ENCODE measurements at regions not wholly inside any gene's neighbourhood (a gene's known extent, or its start where the extent isn't known, plus 50 kb on each side); places are given as distances from the start of the nearest gene placed in this dataset.

GRCh38 chr2:199556527-199557285, 99.0 kb upstream of the SATB2 start:
- Histone ChIP-seq H3K27ac (no peak overlapping the region), H3K4me1 (no peaks in the 10 kb centered on the region), H3K36me3 (no peaks in the 10 kb centered on the region), H3K4me3 (no peak overlapping the region), H3K9me3 (no peaks in the 10 kb centered on the region), H3K27me3 (no peaks in the 10 kb centered on the region)
- intact Hi-C loops (cut with DNase I; ENCODE audit: low total_unique reads): no loop called here
- DNase-seq: no peak
- TF ChIP-seq POLR2A (IDR thresholded peaks at IDR 0.05): no peak
- no peak for TF ChIP-seq CTCF (IDR thresholded peaks at IDR 0.05)
- TF ChIP-seq EP300 (IDR thresholded peaks at IDR 0.05): no peak
- TF ChIP-seq POLR2AphosphoS5 (IDR thresholded peaks at IDR 0.05): no peak
- WGBS, 5 donors: 76 to 86% (median 83%) methylated on average over 12 of the region's 12 CpGs

- intact Hi-C loops (cut with DNase I; ENCODE audit: low total_unique reads): no loop called here
- no peaks in the 10 kb centered on the region for H3K4me1 ChIP-seq
- no peak overlapping the region for H3K4me3 ChIP-seq
- TF ChIP-seq EP300 (IDR thresholded peaks at IDR 0.05) (no peak), CTCF (IDR thresholded peaks at IDR 0.05) (no peak), POLR2AphosphoS5 (IDR thresholded peaks at IDR 0.05) (no peak), POLR2A (IDR thresholded peaks at IDR 0.05) (no peak)
- H3K27ac ChIP-seq: no peak overlapping the region
- no peak for DNase-seq
- 72 to 85% (median 83%) methylated on average over 2 of the region's 2 CpGs for WGBS, 5 donors
- H3K27me3 ChIP-seq: no peaks in the 10 kb centered on the region
- no peaks in the 10 kb centered on the region for H3K36me3 ChIP-seq
- no peaks in the 10 kb centered on the region for H3K9me3 ChIP-seq
Measured at GRCh38 chr2:199554026-199554425, 96.3 kb upstream of the SATB2 start.

DNA sequence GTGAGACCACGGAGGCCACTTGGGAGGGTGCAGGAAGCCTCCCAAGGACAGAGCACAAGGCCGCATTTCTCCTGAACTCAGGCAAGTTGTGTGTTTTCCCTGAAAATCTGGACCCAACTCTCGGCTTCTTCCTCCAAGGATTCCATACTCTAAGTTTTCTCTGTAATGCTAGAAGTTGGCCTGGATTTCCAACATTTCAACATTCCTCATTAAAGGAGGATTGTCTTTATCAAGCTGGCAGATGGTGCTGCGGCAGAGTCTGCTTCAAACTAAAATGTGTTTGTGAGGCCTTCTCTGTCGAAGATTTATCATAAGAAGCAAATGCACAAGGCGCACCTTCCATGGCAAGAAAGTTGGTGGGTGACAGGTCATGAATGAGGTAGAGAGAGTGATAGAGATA, 94.4 kb upstream of the SATB2 start:
- 68 to 84% (median 74%) methylated on average over 6 of the region's 6 CpGs for WGBS, 5 donors
- DNase-seq: no peak
- Histone ChIP-seq H3K4me1 (no peaks in the 10 kb centered on the region), H3K4me3 (no peak overlapping the region), H3K36me3 (no peaks in the 10 kb centered on the region), H3K9me3 (no peaks in the 10 kb centered on the region), H3K27ac (no peak overlapping the region), H3K27me3 (no peaks in the 10 kb centered on the region)
- intact Hi-C loops (cut with DNase I; ENCODE audit: low total_unique reads): no loop called here
- TF ChIP-seq CTCF (IDR thresholded peaks at IDR 0.05) (no peak), EP300 (IDR thresholded peaks at IDR 0.05) (no peak), POLR2A (IDR thresholded peaks at IDR 0.05) (no peak), POLR2AphosphoS5 (IDR thresholded peaks at IDR 0.05) (no peak)

DNA sequence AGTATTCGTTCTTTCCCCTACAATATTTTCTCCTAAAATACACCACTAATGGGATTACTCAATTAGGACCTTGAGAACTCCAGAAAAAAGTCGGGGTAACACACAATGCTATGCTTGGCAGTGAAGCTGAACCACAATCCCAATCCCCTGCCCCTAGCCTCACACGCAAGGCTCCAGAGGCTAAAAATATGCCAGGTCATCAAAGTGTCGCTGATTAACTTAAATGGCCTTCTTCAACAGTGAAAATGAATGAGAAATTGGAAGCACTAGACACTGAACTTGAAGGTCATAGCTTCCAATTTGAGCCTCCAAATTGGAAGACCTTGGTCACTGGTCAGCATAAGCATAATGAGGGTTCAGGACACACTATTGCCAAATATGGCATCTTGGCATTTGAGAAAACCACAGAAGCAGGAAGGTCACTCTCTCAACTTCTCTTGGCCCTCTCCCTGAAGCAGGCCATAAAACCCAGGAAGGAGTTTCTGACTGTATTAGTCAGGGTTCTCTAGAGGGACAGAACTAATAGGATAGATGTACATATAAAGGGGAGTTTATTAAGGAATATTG, 86.0 kb upstream of the SATB2 start:
- Histone ChIP-seq H3K4me3 (no peak overlapping the region), H3K36me3 (no peaks in the 10 kb centered on the region), H3K9me3 (no peaks in the 10 kb centered on the region), H3K4me1 (no peaks in the 10 kb centered on the region), H3K27me3 (no peaks in the 10 kb centered on the region), H3K27ac (no peak overlapping the region)
- DNase-seq: no peak
- WGBS, 5 donors: 69 to 76% (median 75%) methylated on average over 4 of the region's 4 CpGs
- intact Hi-C loops (cut with DNase I; ENCODE audit: low total_unique reads): no loop called here
- TF ChIP-seq POLR2A (IDR thresholded peaks at IDR 0.05): no peak
- no peak for TF ChIP-seq POLR2AphosphoS5 (IDR thresholded peaks at IDR 0.05)
- TF ChIP-seq EP300 (IDR thresholded peaks at IDR 0.05): no peak
- TF ChIP-seq CTCF (IDR thresholded peaks at IDR 0.05): no peak

Data from stomach (tissue), 8 donors.